ENCODE measurements at regions not wholly inside any gene's neighbourhood (a gene's known extent, or its start where the extent isn't known, plus 50 kb on each side); places are given as distances from the start of the nearest gene placed in this dataset.

DNA sequence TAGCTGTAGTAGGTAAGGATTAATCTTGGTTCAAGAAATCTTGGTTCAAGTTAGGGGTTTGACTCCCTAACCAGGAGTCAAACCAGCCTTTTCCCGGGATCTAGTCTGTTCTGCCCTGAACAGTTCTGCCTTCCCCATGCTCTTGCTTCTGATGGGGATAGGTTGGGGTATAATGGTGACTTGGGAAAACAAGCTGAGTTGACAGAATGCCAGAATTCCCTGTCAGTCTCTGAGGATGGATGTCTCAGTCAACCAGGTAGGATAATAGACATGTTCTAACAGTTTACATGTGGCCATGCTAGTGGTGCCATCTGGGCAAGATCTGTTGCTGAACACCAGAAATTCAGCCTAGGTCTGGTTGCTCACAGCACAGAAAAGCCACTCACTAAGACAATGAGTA, 51.4 kb downstream of the RAB40AL start:
- DNase-seq (ENCODE audit: low spot score): no peak

DNA sequence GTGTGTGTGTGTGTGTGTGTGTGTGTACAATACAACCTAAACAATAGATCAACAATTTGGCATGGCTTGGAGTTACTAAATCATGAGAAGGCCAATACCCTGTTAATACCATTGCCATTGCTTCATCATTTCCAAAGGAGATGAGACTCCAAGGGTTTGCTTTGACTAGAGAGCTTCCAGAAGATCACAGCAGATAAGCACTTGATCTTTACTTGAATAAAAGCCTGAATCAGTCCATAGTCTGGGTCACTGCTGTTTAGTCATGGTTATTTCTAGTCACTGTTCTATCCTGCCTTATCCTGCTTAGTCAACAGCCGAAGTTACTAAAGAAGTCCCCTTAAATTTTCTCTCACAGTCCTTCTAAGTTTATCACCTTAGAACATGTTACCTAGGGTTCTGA, 58.2 kb downstream of the RAB40AL start:
- DNase-seq (ENCODE audit: low spot score): peak; percentile 8

DNA sequence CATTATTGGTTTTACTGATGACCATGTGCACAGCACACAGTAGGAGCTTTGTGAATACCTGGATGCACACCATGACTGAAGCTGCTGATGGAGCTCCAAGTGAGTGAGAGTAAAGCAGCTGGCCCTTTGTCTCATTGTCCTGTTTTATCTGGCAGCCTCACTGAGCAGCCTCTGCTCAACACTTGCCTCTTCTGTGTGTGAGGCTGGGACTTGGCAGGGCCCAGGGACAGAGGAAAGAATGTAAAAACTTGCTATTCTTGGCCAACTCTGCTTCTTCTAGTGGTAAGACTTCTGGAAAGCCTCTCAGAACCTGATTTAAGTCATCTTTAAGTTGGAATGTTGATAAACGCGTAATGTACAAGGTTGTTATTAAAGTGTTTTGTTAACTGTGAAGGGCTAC, 61.4 kb downstream of the BEX1 start:
- DNase-seq (ENCODE audit: low spot score): peak; percentile 13
